ENCODE measurements at regions not wholly inside any gene's neighbourhood (a gene's known extent, or its start where the extent isn't known, plus 50 kb on each side); places are given as distances from the start of the nearest gene placed in this dataset.

GRCh38 chr6:170050591-170051041 lies 240.3 kb downstream of the DLL1 start:
- TF ChIP-seq, protein P1, sequence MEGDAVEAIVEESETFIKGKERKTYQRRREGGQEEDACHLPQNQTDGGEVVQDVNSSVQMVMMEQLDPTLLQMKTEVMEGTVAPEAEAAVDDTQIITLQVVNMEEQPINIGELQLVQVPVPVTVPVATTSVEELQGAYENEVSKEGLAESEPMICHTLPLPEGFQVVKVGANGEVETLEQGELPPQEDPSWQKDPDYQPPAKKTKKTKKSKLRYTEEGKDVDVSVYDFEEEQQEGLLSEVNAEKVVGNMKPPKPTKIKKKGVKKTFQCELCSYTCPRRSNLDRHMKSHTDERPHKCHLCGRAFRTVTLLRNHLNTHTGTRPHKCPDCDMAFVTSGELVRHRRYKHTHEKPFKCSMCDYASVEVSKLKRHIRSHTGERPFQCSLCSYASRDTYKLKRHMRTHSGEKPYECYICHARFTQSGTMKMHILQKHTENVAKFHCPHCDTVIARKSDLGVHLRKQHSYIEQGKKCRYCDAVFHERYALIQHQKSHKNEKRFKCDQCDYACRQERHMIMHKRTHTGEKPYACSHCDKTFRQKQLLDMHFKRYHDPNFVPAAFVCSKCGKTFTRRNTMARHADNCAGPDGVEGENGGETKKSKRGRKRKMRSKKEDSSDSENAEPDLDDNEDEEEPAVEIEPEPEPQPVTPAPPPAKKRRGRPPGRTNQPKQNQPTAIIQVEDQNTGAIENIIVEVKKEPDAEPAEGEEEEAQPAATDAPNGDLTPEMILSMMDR (conservative IDR thresholded peaks at IDR 0.05; ENCODE audit: control insufficient read depth, insufficient read depth, low read depth, low read length) = no peak
- no peak overlapping the region for H3K4me3 ChIP-seq (ENCODE audit: control insufficient read depth, low read depth, low read length)
- DNase-seq (ENCODE audit: low read depth) = no peak

DNA sequence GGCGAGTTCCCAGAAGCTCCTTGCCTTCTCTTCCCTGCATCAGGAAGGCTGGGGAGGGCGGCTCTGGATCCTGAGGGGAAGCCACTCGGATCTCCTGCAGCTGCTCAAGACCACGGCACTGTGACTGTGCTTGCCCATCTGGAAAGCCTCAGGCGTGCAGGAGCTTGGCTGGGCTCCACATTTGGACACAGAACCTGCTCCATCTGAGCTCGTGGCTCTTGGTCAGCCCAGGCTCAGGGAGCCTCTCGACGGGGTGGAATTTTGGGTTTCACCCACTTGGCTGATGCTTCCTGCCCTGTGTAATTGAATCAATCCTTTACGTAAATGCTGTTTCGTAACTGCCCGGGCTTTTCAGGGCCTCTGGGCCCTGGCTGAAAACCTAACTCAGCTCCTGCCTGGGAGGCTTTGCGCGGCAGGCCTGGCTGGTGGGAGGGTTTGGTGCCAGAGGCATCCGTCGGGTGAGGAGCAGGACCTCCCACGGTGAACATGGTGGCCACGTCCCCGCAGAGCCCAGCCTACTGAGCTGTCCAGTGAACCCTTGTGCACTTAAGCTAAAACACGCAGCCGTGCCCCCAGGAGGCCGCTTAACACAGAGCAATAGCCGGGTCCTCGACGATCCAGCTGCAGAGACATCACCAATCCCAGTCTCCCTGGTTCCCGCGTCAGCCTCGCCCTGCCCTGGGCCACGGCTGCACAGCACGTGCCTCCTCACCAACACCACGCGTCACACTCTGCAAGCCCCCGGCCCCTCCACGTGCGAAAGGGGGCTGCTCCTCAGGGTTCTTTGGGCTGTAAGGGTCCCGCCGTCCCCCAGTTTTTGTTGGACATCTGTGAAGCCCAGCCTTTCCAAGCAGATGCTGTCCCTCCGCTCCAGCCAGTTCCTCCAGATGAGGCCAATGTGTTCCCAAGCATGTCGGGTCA lies 241.0 kb downstream of the DLL1 start:
- TF ChIP-seq, protein P1 (conservative IDR thresholded peaks at IDR 0.05; ENCODE audit: control insufficient read depth, insufficient read depth, low read depth, low read length) = no peak
- no peak overlapping the region for H3K4me3 ChIP-seq (ENCODE audit: control insufficient read depth, low read depth, low read length)
- DNase-seq (ENCODE audit: low read depth) = peak; percentile 84

DNA sequence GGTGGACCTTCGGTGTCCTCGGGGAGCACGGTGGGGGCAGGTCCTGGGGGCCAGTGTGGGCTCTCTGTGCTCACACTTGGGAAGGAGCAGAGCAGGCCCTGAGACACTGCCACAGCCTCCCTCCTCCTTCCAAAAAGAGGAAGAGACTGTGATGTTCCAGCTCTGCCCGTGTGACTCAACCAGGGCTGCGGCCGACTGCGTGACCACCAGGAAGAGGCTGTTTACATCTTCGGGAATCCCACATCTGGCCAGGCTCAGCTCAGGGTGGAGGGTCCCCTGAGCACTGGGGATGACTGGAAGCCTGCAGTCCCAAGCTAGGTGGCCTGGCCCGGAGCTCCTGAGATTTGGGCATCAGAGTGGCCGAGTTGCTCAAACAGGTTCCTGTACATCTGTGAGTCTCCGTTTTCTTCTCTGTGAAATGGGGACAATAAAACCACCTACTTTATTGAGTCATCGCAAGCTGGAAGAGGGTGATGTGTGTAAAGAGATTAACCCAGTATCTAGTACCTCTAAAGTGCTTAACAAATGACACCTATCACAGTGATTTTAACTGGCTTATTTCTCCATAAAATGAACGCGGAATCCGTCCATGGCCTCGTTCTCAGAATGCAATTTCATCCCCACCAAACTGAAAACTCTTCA lies 242.1 kb downstream of the DLL1 start:
- H3K4me3 ChIP-seq (ENCODE audit: control insufficient read depth, low read depth, low read length) = no peak overlapping the region
- peak; percentile 45 for DNase-seq (ENCODE audit: low read depth)
- TF ChIP-seq, protein P1 (conservative IDR thresholded peaks at IDR 0.05; ENCODE audit: control insufficient read depth, insufficient read depth, low read depth, low read length) = no peak

- H3K4me3 ChIP-seq (ENCODE audit: control insufficient read depth, low read depth, low read length) = no peak overlapping the region
- TF ChIP-seq, protein P1 (conservative IDR thresholded peaks at IDR 0.05; ENCODE audit: control insufficient read depth, insufficient read depth, low read depth, low read length) = no peak
- no peak for DNase-seq (ENCODE audit: low read depth)
Measured at GRCh38 chr6:170047823-170048222, 243.1 kb downstream of the DLL1 start.

DNA sequence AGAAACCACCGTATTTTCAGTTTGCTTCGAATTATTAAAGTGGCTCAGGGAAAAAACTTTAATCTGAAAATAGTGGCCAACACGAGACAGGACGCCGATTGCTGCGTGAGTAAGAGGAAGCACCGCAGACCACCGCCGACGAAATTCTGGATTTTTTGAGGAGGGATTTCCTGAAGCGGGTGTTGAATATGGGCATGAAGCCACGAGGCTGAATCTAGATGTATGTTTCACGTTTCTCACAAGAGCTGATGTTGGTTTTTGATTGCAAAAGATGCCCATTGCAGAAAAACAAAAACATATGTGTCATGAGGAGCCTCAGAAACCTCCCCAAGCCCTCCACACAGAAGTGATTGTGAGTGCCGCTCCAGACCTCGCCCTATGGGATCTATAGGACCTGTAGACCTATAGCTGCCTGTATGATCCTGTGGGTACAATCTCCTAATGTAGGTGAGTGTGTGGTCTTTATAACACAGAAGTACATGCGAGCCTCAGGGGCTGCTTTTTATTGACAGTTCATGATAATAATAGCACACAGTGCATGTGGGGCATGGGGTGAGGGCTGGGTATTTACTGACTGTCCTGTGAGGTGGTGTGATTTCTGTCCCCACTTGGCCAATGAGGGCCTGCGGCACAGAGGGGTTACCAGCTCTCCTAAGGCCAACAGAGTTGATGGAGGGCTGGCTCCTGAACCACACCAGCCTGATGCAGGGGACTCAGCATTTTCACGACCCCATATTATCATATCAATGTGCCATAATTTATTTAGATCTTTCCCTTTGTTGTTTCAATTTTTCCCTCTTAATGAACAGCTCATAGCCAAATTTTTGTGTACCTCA lies 243.9 kb downstream of the DLL1 start:
- no peak for DNase-seq (ENCODE audit: low read depth)
- TF ChIP-seq, protein P1 (conservative IDR thresholded peaks at IDR 0.05; ENCODE audit: control insufficient read depth, insufficient read depth, low read depth, low read length) = no peak
- H3K4me3 ChIP-seq (ENCODE audit: control insufficient read depth, low read depth, low read length) = no peak overlapping the region

DNA sequence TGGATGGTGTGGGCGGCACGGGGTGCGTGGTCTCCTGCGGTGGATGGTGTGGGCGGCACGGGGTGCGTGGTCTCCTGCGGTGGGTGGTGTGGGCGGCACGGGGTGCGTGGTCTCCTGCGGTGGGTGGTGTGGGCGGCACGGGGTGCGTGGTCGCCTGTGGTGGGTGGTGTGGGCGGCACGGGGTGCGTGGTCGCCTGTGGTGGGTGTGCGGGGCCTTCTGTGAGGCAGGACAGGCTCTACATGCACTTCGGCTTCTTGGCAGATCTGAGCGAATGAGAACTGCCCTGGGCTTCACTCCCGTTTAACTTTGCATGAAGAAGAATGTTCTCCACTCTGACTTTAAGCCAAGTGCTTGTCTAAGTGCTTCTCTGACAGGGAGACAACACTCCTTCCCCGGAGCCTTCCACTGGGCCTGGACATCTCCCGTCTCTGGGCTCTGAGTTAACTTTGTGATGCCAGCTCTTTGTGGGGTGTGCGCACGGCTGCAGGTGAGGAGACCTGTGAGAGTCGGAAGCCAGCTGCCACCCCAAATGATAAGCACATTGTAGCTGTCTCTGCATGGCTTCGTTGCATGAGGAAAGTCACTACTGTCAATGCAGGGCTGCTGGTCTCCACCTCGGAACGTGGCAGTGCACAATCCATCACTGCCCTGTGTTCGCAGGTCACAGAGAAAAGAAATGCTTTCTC lies 244.8 kb downstream of the DLL1 start:
- TF ChIP-seq, protein P1 (conservative IDR thresholded peaks at IDR 0.05; ENCODE audit: control insufficient read depth, insufficient read depth, low read depth, low read length) = no peak
- H3K4me3 ChIP-seq (ENCODE audit: control insufficient read depth, low read depth, low read length) = no peak overlapping the region
- no peak for DNase-seq (ENCODE audit: low read depth)

All from fibroblast of mammary gland (primary cell).